Muscle of leg (tissue), 3 donors: ENCODE measurements at regions not wholly inside any gene's neighbourhood (a gene's known extent, or its start where the extent isn't known, plus 50 kb on each side); places are given as distances from the start of the nearest gene placed in this dataset.

Source experiments
- DNase-seq: peaks from one replicate; pipeline ENCODE4 v3.0.0; 2013
- H3K27ac ChIP-seq: one replicate; pipeline ENCODE4 v1.5.1; 2013; ENCODE audit warnings: mild to moderate bottlenecking, low read length, control low read depth
- H3K27me3 ChIP-seq: one replicate; pipeline ENCODE4 v1.6.1; 2013; ENCODE audit warnings: low read length; ENCODE audit not compliant: control insufficient read depth, insufficient read depth
- H3K36me3 ChIP-seq: one replicate; pipeline ENCODE4 v1.6.1; 2013; ENCODE audit warnings: low read length; ENCODE audit not compliant: control insufficient read depth, insufficient read depth
- H3K4me1 ChIP-seq: one replicate; pipeline ENCODE4 v1.6.1; 2013; ENCODE audit warnings: low read length; ENCODE audit not compliant: control insufficient read depth, insufficient read depth
- H3K4me3 ChIP-seq: one replicate; pipeline ENCODE4 v1.5.1; 2013; ENCODE audit warnings: low read length, control low read depth
- H3K9me3 ChIP-seq: replicated peaks from 2 replicates; pipeline ENCODE4 v1.6.1; 2013; ENCODE audit warnings: low read depth, low read length; ENCODE audit not compliant: control insufficient read depth
- WGBS: methylation state at CpG from one replicate; pipeline ENCODE4 v1.1.5; 2013; ENCODE audit warnings: missing lambda C conversion rate; ENCODE audit not compliant: insufficient coverage; 5-methylcytosine and 5-hydroxymethylcytosine counted together

GRCh38 chr10:31139497-31139896, 107.8 kb upstream of the ZNF438 start:
- Histone ChIP-seq H3K36me3 (no peaks in the 10 kb centered on the region), H3K27me3 (no peaks in the 10 kb centered on the region), H3K9me3 (no peaks in the 10 kb centered on the region), H3K4me1 (peaks cover 7% of the 10 kb centered on the region), H3K27ac (no peak overlapping the region), H3K4me3 (no peak overlapping the region)
- 90% methylated on average over 4 of the region's 6 CpGs for WGBS
- DNase-seq = no peak

DNA sequence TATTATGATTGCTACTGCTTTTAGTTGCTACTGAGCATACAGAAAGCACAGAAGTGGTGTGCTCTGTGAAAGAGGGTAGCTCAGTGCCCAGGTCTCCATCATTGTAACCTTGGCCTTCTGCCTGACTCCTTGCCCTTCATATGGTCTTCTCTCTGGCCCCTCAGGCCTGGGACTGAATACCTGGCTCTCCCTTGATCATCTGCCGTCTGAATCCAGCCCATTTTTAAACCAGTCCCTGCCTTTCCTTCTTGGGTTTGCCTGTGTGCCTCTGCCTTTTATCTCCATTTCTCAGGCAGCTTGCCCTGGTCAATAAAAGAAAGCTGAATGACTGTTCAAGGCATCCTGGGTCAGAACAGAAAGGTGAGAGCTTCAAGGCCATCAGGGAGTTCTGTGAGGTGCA, 109.1 kb upstream of the ZNF438 start:
- DNase-seq = no peak
- H3K9me3 ChIP-seq = no peaks in the 10 kb centered on the region
- H3K36me3 ChIP-seq = no peaks in the 10 kb centered on the region
- H3K4me3 ChIP-seq = no peak overlapping the region
- 75% methylated on average over 1 of the region's 1 CpG for WGBS
- H3K4me1 ChIP-seq = peaks cover 4% of the 10 kb centered on the region
- no peaks in the 10 kb centered on the region for H3K27me3 ChIP-seq
- no peak overlapping the region for H3K27ac ChIP-seq

DNA sequence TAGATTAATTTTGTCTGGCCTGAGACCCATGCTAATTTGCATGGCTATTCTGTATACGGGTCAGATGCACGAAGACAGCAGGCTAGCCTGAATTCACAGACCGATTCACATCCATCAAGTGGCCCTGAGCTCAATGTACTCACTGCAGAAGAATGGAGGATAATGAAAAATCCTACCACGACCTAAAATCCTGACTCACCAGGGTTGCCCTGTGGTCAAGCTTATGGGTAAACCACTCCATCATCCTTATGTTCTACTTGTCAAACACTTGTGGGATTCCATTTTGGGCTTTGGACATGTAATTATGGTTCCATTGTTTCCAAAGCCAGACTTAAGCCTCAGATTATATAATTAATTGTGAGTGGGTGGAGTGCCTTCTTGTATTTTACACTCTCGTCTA, 110.4 kb upstream of the ZNF438 start:
- no peak for DNase-seq
- no peaks in the 10 kb centered on the region for H3K36me3 ChIP-seq
- H3K9me3 ChIP-seq = no peaks in the 10 kb centered on the region
- H3K27me3 ChIP-seq = no peaks in the 10 kb centered on the region
- H3K4me1 ChIP-seq = peaks cover 15% of the 10 kb centered on the region
- no CpG with 5 or more reads among the region's 5 CpGs for WGBS
- no peak overlapping the region for H3K27ac ChIP-seq
- no peak overlapping the region for H3K4me3 ChIP-seq

GRCh38 chr10:31143331-31143935, 111.8 kb upstream of the ZNF438 start:
- no peaks in the 10 kb centered on the region for H3K27me3 ChIP-seq
- H3K27ac ChIP-seq = no peak overlapping the region
- no peak for DNase-seq
- 84% methylated on average over 3 of the region's 5 CpGs for WGBS
- H3K9me3 ChIP-seq = no peaks in the 10 kb centered on the region
- no peak overlapping the region for H3K4me3 ChIP-seq
- H3K4me1 ChIP-seq = peaks cover 15% of the 10 kb centered on the region
- H3K36me3 ChIP-seq = no peaks in the 10 kb centered on the region

DNA sequence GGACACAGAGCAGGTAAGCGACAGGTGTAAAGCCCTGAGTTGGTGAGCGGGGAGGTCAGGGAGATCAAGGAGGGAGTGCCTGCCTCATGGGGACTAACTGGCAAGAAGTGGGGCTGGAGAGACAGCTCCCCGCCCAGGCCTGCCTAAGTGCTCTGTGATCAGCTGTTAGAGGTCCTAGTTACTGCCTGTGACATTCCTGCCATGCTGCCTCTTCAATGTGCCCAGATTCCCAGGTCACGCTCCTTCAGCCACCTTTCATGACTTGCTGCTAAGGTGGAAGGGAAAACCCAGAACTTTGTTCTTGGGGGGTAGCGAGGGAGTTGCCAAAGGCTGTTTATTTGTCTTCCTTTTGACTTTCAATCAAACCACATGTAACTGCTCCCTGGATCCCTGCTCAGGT, 114.3 kb upstream of the ZNF438 start:
- Histone ChIP-seq H3K9me3 (no peaks in the 10 kb centered on the region), H3K4me1 (peaks cover 15% of the 10 kb centered on the region), H3K36me3 (no peaks in the 10 kb centered on the region), H3K27me3 (no peaks in the 10 kb centered on the region), H3K4me3 (no peak overlapping the region), H3K27ac (peak overlapping the region; percentile 89)
- WGBS = 67% methylated on average over 3 of the region's 5 CpGs
- no peak for DNase-seq

GRCh38 chr10:31146491-31147209, 115.0 kb upstream of the ZNF438 start:
- no peaks in the 10 kb centered on the region for H3K27me3 ChIP-seq
- H3K36me3 ChIP-seq = no peaks in the 10 kb centered on the region
- H3K4me3 ChIP-seq = no peak overlapping the region
- H3K4me1 ChIP-seq = peaks cover 15% of the 10 kb centered on the region
- 9% methylated on average over 15 of the region's 21 CpGs for WGBS
- H3K9me3 ChIP-seq = no peaks in the 10 kb centered on the region
- DNase-seq = peak; percentile 98
- peak overlapping the region; percentile 89 for H3K27ac ChIP-seq

- no peaks in the 10 kb centered on the region for H3K27me3 ChIP-seq
Measured at GRCh38 chr10:31147210-31147608, 115.5 kb upstream of the ZNF438 start.

GRCh38 chr10:31148951-31149350, 117.3 kb upstream of the ZNF438 start:
- Histone ChIP-seq H3K27me3 (no peaks in the 10 kb centered on the region), H3K4me3 (no peak overlapping the region), H3K4me1 (peaks cover 23% of the 10 kb centered on the region), H3K36me3 (no peaks in the 10 kb centered on the region), H3K27ac (no peak overlapping the region), H3K9me3 (no peaks in the 10 kb centered on the region)
- peak; percentile 78 for DNase-seq
- WGBS = no CpG with 5 or more reads among the region's 4 CpGs

More at GRCh38 chr10:31147210-31147608, 115.5 kb upstream of the ZNF438 start:
- peak; percentile 62 for DNase-seq
- no CpG with 5 or more reads among the region's 2 CpGs for WGBS
- no peaks in the 10 kb centered on the region for H3K9me3 ChIP-seq
- H3K4me3 ChIP-seq = no peak overlapping the region
- no peaks in the 10 kb centered on the region for H3K36me3 ChIP-seq
- H3K27ac ChIP-seq = peak overlapping the region; percentile 89
- H3K4me1 ChIP-seq = peaks cover 15% of the 10 kb centered on the region

- H3K27ac ChIP-seq = no peak overlapping the region
Measured at GRCh38 chr10:31149835-31150512, 118.3 kb upstream of the ZNF438 start.

GRCh38 chr10:31151301-31151700, 119.6 kb upstream of the ZNF438 start:
- Histone ChIP-seq H3K36me3 (no peaks in the 10 kb centered on the region), H3K9me3 (no peaks in the 10 kb centered on the region), H3K27me3 (no peaks in the 10 kb centered on the region), H3K4me3 (no peak overlapping the region), H3K4me1 (peaks cover 15% of the 10 kb centered on the region), H3K27ac (no peak overlapping the region)
- no peak for DNase-seq
- 100% methylated on average over 1 of the region's 2 CpGs for WGBS

More at GRCh38 chr10:31149835-31150512, 118.3 kb upstream of the ZNF438 start:
- H3K27me3 ChIP-seq = no peaks in the 10 kb centered on the region
- H3K9me3 ChIP-seq = no peaks in the 10 kb centered on the region
- WGBS = 76% methylated on average over 5 of the region's 8 CpGs
- DNase-seq = no peak
- peaks cover 23% of the 10 kb centered on the region for H3K4me1 ChIP-seq
- H3K36me3 ChIP-seq = no peaks in the 10 kb centered on the region
- H3K4me3 ChIP-seq = no peak overlapping the region
